ENCODE measurements at regions not wholly inside any gene's neighbourhood (a gene's known extent, or its start where the extent isn't known, plus 50 kb on each side); places are given as distances from the start of the nearest gene placed in this dataset.

GRCh38 chr18:59049721-59050660 lies 89.7 kb upstream of the SEC11C start (continued):
- TF ChIP-seq BRCA1 (IDR thresholded peaks at IDR 0.05; ENCODE audit: low read depth, low read length), result no peak
- no peak for TF ChIP-seq BCL11A (IDR thresholded peaks at IDR 0.05; ENCODE audit: low read depth in 2 of 2, low read length in 2 of 2)
- no peak for TF ChIP-seq KDM1A (IDR thresholded peaks at IDR 0.05; ENCODE audit: borderline replicate concordance, low read length)
- TF ChIP-seq CTCF (IDR thresholded peaks at IDR 0.05; ENCODE audit: control extremely low read depth in 1 of 3, insufficient read depth in 1 of 3, low read depth in 1 of 3, low read length in 3 of 3), result no peak
- TF ChIP-seq TAF7 (optimal IDR thresholded peaks at IDR 0.05; ENCODE audit: borderline replicate concordance, low read depth, low read length), result no peak
- TF ChIP-seq ZNF274 (IDR thresholded peaks at IDR 0.05; ENCODE audit: borderline replicate concordance, extremely low read depth, low read length), result no peak
- TF ChIP-seq GABPA (IDR thresholded peaks at IDR 0.05; ENCODE audit: borderline replicate concordance, insufficient read depth, low read length), result no peak
